ENCODE measurements at regions not wholly inside any gene's neighbourhood (a gene's known extent, or its start where the extent isn't known, plus 50 kb on each side); places are given as distances from the start of the nearest gene placed in this dataset.

GRCh38 chr10:47053081-47053798 lies 142.0 kb downstream of the PTPN20 start:
- DNase-seq, result peak; percentile 38

DNA sequence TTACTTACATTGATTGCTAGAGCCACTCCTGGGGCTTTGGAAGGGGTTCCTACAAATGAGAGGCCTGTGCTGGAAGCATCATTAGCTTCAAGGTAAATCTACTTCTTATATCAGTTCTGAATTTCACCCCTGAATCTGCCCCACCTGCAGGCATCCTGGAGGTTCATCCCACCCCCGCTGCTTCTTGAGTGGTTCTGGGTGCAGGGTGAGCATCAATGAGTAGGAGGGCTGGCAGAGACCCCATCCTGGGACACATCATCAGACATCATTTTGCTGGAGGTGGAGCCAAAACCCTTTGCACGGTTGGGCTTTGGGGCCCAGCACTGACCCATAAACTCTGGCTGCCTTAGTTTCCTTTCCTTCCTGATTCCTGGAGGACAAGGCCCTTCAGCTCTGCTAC lies 143.7 kb downstream of the PTPN20 start:
- DNase-seq, result peak; percentile 30

DNA sequence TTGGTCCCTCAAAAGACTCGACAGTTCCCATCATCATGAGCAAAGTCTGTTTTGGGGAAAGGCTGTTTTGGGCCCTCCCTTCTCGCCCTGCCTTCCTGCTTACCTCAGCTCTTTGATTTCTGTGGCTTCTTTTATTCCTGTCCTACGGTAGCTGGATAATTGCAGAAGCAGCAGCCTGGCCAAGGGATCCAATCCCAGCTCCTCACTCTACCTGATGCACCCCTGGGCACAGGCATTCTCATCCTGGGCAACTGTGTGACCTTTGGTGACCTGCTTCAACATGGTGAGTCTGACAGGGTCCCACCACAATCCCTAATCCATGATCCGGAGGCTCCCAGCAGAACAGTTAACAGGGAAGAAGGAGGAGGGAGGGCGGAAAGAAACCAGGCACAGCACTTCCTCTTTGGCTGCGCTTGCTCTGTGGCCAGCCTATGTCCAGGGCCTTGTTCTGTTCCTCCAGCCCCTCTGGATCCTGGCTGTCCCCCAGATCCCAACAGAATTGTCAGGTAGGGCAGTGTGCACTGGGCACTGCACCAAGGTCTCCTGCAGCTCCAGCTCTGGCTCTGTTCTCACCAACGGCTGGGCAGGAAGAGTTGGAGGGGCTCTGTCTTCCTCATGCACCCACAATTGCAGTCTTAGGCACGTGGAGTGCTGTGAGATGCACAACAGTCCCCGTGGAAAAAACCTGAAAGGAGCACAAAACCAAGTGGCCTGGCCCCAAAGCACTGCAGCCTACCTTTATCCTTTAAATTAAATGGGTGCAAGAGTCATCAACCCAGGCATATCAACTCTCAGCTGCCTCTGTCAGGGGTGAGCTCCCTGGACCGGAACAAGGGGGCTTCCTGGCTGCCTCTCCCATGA lies 144.4 kb downstream of the PTPN20 start:
- peak; percentile 38 for DNase-seq

- DNase-seq, result peak; percentile 37
Observed at GRCh38 chr10:47056247-47056510, 145.0 kb downstream of the PTPN20 start.

DNA sequence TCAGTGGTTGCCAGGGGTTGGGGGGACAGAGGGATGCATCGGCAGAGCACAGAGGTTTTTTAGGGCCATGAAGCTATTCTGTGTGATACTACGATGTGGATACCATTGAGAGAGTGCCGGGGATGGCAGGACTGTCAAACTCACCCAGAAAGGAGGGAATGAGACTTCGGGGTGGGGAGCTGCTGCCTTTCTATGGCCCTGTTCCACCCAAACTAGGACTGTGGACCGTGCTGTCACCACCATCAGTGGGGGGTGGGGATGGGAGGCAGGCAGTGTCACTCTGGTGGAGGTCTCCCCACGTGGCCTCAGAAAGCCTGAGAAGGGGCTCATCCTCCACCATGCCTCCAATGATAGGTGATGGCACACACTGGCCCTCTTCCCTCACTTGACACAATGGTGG lies 146.2 kb downstream of the PTPN20 start:
- peak; percentile 38 for DNase-seq

DNA sequence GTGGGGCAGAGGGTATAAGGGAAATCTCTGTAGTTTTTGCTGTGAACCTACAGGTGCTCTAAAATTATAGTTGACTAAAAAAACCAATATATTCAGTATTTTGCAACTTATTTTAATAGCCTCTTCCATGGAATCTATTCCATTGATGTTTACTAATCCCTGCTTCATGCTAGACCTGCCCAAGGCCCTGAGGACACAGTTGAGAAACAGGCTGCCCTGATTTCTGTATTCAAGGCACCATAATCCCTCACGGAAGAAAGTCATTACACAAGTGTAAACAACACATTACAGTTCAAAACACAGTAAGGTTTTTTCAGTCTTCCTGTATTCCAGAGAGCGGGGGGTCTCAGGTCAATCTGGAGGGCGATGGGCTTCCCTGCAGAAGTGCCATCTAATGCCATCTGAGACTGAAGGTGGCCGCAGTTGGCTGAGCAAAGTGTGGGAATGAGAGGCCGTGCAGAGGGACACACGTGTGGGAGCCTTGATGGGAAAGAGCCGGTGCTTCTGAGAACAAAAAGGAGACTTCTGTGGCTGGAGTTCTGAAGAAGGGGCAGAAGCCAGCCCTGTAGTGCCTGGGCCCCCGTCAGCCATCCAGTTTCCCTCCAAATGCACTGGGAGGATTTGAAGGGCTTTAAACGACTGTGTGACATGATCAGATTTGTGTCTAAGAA lies 146.9 kb downstream of the PTPN20 start:
- DNase-seq, result peak; percentile 24

DNA sequence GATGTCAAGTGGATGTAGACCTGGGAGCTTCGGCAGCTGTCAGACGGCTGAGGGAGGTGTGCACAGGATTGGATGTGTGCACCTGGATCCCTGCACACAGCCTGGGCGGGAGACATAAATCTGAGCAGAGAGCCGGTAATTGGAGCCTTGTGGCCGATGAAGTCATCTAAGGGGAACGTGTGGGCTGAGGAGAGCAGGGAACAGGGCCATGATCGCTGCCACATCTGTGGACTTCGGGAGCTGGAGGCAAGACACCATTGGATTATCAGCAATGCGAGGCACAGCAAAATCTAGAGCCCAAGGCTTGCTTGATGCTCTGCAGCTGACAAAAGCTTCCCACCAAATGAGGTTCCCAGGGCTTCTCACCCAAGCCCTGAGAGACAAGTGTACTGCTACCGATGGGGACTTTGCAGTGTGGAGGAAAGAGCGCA lies 147.7 kb downstream of the PTPN20 start:
- peak; percentile 41 for DNase-seq

GRCh38 chr10:47059606-47060311 lies 148.5 kb downstream of the PTPN20 start:
- DNase-seq, result peak; percentile 38

GRCh38 chr10:47060356-47060755 lies 149.1 kb downstream of the PTPN20 start:
- peak; percentile 32 for DNase-seq

DNA sequence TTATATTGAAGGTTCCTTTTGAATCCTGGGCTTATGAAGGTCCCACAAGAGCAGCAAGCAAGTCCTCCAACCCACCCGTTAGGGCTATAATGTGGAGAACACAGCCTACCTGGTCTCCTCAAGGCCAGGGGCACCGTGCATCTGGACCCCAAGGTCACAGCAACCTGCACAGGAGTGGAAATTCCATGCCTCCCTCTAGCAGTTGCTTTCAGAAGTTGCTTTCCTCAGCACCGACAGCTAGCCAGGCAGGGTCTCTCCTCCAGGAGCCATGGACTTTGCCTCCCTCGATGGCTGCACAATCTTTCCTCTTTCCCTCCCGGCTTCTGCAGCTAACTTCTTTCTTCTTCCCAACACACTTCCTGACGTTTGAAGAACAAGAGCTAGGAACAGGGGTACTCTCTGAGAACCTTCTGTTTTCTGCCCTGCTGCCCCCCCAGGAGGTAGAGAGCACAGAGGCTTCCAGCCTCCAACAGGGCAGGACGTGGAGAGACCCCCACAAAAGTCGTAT lies 149.8 kb downstream of the PTPN20 start:
- peak; percentile 28 for DNase-seq

GRCh38 chr10:47061776-47062175 lies 150.5 kb downstream of the PTPN20 start:
- DNase-seq, result no peak

DNA sequence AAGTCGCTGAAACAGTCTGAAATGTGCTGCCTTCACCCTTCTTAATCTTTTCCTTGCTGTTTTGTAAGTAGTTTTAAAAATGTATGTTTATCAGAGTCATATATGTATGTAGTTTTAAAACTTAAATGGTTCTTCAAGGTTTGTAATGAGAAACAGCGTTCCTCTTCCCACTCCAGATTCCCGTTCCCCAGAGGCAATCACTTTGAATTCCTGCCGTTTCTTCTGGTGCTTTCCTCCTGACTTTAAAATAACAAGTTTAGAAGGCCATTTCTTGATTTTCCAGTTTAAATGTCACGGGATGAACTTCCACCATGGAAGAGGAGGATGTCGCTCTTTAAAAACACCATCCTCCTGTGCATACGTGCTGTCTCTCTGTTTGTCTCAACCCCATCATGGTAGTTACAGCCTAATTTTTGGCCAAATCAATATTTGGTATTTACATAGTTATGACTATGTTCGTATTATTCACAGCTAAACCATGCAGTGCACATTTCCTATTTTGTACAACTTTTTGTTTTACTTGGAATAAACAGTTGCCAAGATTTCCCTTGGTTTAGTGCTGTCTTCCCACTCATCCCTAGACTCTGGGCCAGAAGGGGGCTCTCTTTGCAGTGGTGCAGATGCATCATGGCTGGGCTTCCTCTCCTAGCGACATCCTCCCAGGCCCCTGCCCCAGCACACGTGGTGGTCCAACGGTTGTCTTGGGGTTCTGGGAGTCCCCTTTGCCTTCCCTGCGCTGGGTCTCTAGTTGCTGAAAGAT lies 151.4 kb downstream of the PTPN20 start:
- peak; percentile 50 for DNase-seq

DNA sequence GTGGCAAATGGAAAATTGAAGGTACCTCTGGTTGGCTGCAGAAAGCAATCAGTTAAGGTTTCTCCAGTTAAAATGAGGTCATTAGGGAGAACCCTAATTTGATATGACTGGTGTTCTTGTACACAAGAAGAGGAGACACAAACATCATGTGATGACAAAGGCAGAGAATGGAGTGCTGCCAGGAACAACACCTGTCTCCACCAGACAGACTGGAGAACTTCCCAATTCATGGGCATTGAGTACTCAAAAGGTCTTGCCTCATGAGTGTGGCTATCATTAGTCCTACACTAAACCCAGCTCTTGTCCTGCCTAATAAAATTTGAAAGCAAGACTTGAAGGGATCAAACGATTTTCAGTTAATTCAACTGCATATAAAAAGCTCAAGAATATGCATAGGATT lies 152.6 kb downstream of the PTPN20 start:
- no peak for DNase-seq

DNA sequence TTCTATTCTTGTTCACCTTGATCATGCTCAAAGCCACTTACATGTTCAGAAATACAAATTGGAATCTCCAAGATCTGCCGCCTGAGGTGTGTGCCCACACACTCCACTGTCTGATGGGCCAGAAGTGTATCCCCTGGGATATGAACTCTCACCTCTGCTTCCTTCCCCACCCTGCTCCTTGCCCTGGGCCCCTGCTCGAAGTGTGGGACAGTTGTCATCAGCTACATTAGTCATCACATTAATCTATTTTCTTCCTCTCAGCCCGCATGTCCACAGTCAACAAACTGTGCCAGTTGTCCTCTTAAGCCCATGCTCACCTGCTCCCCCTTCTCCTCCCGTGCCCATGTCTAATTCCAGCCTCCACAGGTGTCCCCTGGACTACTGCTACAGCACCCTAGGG lies 154.7 kb downstream of the PTPN20 start:
- DNase-seq, result no peak

DNA sequence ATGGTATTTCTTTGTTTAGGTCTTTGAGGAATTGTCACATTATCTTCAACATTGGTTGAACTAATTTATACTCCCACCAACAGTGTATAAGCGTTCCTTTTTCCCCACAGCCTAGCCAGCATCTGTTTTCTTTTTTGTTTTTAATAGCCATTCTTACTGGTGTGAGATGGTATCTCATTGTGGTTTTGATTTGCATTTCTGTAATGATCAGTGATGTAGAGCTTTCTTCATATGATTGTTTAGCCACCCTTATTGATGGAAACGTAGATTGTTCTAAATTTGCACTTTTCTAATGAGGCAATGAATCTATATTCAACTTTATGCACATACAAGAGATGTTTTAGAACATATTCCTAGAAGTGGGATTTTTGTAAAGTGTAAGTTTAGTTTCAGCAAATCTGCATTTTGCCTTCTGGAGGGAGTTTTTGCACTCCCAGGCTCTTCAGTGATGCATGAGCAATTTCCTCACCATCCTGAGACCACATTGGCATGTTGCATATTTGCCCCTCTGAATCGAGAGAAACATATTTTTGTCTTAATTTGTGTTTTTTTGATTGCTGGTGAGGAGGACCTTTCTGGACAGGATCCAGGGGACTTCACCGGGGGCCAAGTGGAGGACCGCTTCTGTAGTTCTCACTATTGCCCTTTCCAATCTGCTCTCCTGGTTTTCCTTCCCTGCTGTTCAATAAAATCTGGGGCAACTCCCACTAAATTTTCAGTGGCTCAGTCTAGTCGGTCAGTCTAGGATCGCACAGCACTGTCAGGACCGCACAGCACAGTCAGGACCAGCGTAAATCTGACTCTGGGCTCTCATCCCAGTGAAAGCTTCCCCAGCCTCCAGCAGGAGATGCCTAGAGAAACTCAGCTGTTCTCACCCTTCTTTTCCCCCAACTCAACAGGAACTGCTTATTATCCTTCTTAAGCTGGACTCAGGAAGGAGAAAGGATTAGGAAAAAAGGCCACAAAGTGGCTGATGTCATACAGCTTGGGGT lies 157.0 kb downstream of the PTPN20 start:
- DNase-seq, result no peak

- no peak for DNase-seq
Observed at GRCh38 chr10:47070541-47070940, 159.3 kb downstream of the PTPN20 start.

GRCh38 chr10:47071891-47072290 lies 160.7 kb downstream of the PTPN20 start:
- no peak for DNase-seq

- DNase-seq, result no peak
Observed at GRCh38 chr10:47073967-47074366, 162.7 kb downstream of the PTPN20 start.

GRCh38 chr10:47076949-47077361 lies 165.7 kb downstream of the PTPN20 start:
- no peak for DNase-seq

GRCh38 chr10:47077386-47077785 lies 166.2 kb downstream of the PTPN20 start:
- no peak for DNase-seq

GRCh38 chr10:47077941-47078340 lies 166.7 kb downstream of the PTPN20 start:
- DNase-seq, result no peak

Measured in activated CD8-positive, alpha-beta memory T cell treated with anti-CD3 and anti-CD28 coated beads for 24 hours (primary cell).